ENCODE measurements at regions not wholly inside any gene's neighbourhood (a gene's known extent, or its start where the extent isn't known, plus 50 kb on each side); places are given as distances from the start of the nearest gene placed in this dataset.

- Histone ChIP-seq H3K4me3 (ENCODE audit: insufficient read depth, low read depth, low read length) (no peak overlapping the region), H3K18ac (ENCODE audit: low read depth, low read length) (no peak overlapping the region), H3K4me2 (ENCODE audit: low read depth, low read length) (no peak overlapping the region), H2BK120ac (ENCODE audit: low read depth, low read length) (no peak overlapping the region), H3K36me3 (ENCODE audit: control insufficient read depth, insufficient read depth, low read length) (no peaks in the 10 kb centered on the region), H4K5ac (ENCODE audit: low read depth, low read length) (no peak overlapping the region), H4K8ac (ENCODE audit: low read depth in 2 of 2, low read length in 2 of 2) (no peak overlapping the region), H3K4ac (ENCODE audit: low read depth, low read length) (no peak overlapping the region), H2BK5ac (ENCODE audit: low read depth, low read length, poor library complexity, severe bottlenecking) (no peak overlapping the region), H3K56ac (ENCODE audit: extremely low read depth, insufficient read depth, low read length) (no peak overlapping the region), H4K91ac (ENCODE audit: insufficient read depth, low read depth, low read length) (no peak overlapping the region), H2AK9ac (replicated peaks; ENCODE audit: low read depth, low read length, poor library complexity) (no peak overlapping the region), H3K27me3 (ENCODE audit: control insufficient read depth, insufficient read depth, low read length) (no peaks in the 10 kb centered on the region), H3K9ac (ENCODE audit: low read depth, low read length) (no peak overlapping the region), H3K79me1 (ENCODE audit: low read depth in 1 of 2, low read length in 2 of 2) (no peaks in the 10 kb centered on the region), H3K9me3 (ENCODE audit: control insufficient read depth, insufficient read depth, low read length) (no peaks in the 10 kb centered on the region), H2AK5ac (ENCODE audit: low read depth, low read length) (no peak overlapping the region), H3K4me1 (ENCODE audit: control insufficient read depth, insufficient read depth, low read length) (no peaks in the 10 kb centered on the region), H3K27ac (ENCODE audit: insufficient read depth, low read length) (no peak overlapping the region), H2BK20ac (ENCODE audit: low read depth, low read length) (no peak overlapping the region), H3K23ac (ENCODE audit: low read depth, low read length) (no peak overlapping the region), H3K14ac (replicated peaks; ENCODE audit: low read depth, low read length) (no peak overlapping the region), H3K9me1 (ENCODE audit: insufficient read depth, low read length) (no peaks in the 10 kb centered on the region), H4K20me1 (ENCODE audit: insufficient read depth, low read length) (no peaks in the 10 kb centered on the region), H2BK15ac (ENCODE audit: low read depth, low read length) (no peak overlapping the region), H2AFZ (replicated peaks; ENCODE audit: low read length, poor library complexity) (no peak overlapping the region)
- in situ Hi-C loops (cut with MboI; ENCODE audit: low sequenced_read_pairs) (loop anchor here (5.0 to 25.0 kb wide), 3 partner anchors 494 to 999 kb away; no protein-coding TSS in a partner anchor), intact Hi-C loops (cut with micrococcal nuclease) (loop anchor here (2.0 to 10.0 kb wide), 4 partner anchors 349 to 1633 kb away; no protein-coding TSS in a partner anchor), dilution Hi-C loops (cut with HindIII; ENCODE audit: low sequenced_read_pairs, unreplicated experiment) (no loop called here)
- TF ChIP-seq CTCF (conservative IDR thresholded peaks at IDR 0.05; ENCODE audit: low read depth, low read length) (peak; percentile 50), BHLHE40 (IDR thresholded peaks at IDR 0.05; ENCODE audit: low read depth, low read length) (no peak), USF2 (IDR thresholded peaks at IDR 0.05; ENCODE audit: low read depth, low read length) (no peak), ELK1 (IDR thresholded peaks at IDR 0.05; ENCODE audit: borderline replicate concordance, low read depth, low read length) (no peak), SMC3 (IDR thresholded peaks at IDR 0.05; ENCODE audit: low read depth, low read length) (peak; percentile 51), MAFK (IDR thresholded peaks at IDR 0.05; ENCODE audit: low read depth, low read length) (peak; percentile 29; the same call in 1 of the 2 replicates), RAD21 (IDR thresholded peaks at IDR 0.05; ENCODE audit: low read length) (peak; percentile 43)
- ATAC-seq (ENCODE audit: low read depth) (no peak), DNase-seq (peak; percentile 37)
- no TSS peak for BruUV-seq (replicated peaks)
- POLR2A ChIA-PET (ENCODE audit: unreplicated experiment) = no interaction called here
- CTCF ChIA-PET = interaction anchor here (0.6 to 0.9 kb wide), 2 partner anchors 461 to 495 kb away, joined by 3 to 4 read pairs; no protein-coding TSS in a partner anchor
- no CpG with 5 or more reads among the region's 2 CpGs for WGBS, 2 experiments (ENCODE audit: extremely low coverage in 2 of 2, insufficient read length in 1 of 2)
Observed at GRCh38 chr4:111631215-111631999, 513.8 kb upstream of the FAM241A start.

Measured in IMR-90 (cell line).